ENCODE measurements at regions not wholly inside any gene's neighbourhood (a gene's known extent, or its start where the extent isn't known, plus 50 kb on each side); places are given as distances from the start of the nearest gene placed in this dataset.
A peak's percentile ranks its signal among the peaks of the same experiment; 100 is the strongest.

GRCh38 chr1:79196211-79196610 is 189.7 kb upstream of the ADGRL4 start:
- H3K27me3 ChIP-seq (ENCODE audit: control insufficient read depth, insufficient read depth, low read length) = no peaks in the 10 kb centered on the region
- BruUV-seq (replicated peaks) = no TSS peak
- no peak overlapping the region for H3K27ac ChIP-seq (ENCODE audit: low read length)
- ATAC-seq (no peak), DNase-seq (ENCODE audit: low read depth, low spot score) (no peak)
- no peaks in the 10 kb centered on the region for H3K36me3 ChIP-seq (ENCODE audit: control insufficient read depth, insufficient read depth, low read length)
- CTCF ChIA-PET = no interaction called here
- POLR2A ChIA-PET = no interaction called here
- H3K4me1 ChIP-seq (ENCODE audit: control insufficient read depth, insufficient read depth, low read length) = no peaks in the 10 kb centered on the region
- no peaks in the 10 kb centered on the region for H3K9me3 ChIP-seq (ENCODE audit: control insufficient read depth, insufficient read depth, low read depth, low read length)
- intact Hi-C loops (cut with micrococcal nuclease; ENCODE audit: unreplicated experiment) = no loop called here
- in situ Hi-C loops (cut with HindIII; ENCODE audit: low pct_unique_long_range_greater_than_20kb, low sequenced_read_pairs) = no loop called here
- no peak overlapping the region for H3K4me3 ChIP-seq (ENCODE audit: low read depth in 2 of 2, low read length in 2 of 2)
- TF ChIP-seq SIN3A (IDR thresholded peaks at IDR 0.05; ENCODE audit: borderline replicate concordance, insufficient read depth, low read depth, low read length) (no peak), REST (IDR thresholded peaks at IDR 0.05; ENCODE audit: insufficient read depth in 1 of 2, low read depth in 2 of 2, low read length in 1 of 2) (no peak), CTCF (IDR thresholded peaks at IDR 0.05) (no peak), POLR2AphosphoS5 (IDR thresholded peaks at IDR 0.05; ENCODE audit: low read depth, low read length) (no peak), TCF7L2 (IDR thresholded peaks at IDR 0.05; ENCODE audit: low read depth, low read length) (no peak)

- no TSS peak for BruUV-seq (replicated peaks)
- POLR2A ChIA-PET = no interaction called here
- no peak overlapping the region for H3K4me3 ChIP-seq (ENCODE audit: low read depth in 2 of 2, low read length in 2 of 2)
- DNase-seq (ENCODE audit: low read depth, low spot score) (peak; percentile 73), ATAC-seq (peak; percentile 77; the same call in 1 of the 2 replicates)
- CTCF ChIA-PET = no interaction called here
- no peaks in the 10 kb centered on the region for H3K36me3 ChIP-seq (ENCODE audit: control insufficient read depth, insufficient read depth, low read length)
- intact Hi-C loops (cut with micrococcal nuclease; ENCODE audit: unreplicated experiment) = no loop called here
- H3K4me1 ChIP-seq (ENCODE audit: control insufficient read depth, insufficient read depth, low read length) = 0 out of 2 replicates have a peak, but pooled peaks cover under 1% of the 10 kb centered on the region
- in situ Hi-C loops (cut with HindIII; ENCODE audit: low pct_unique_long_range_greater_than_20kb, low sequenced_read_pairs) = no loop called here
- H3K9me3 ChIP-seq (ENCODE audit: control insufficient read depth, insufficient read depth, low read depth, low read length) = no peaks in the 10 kb centered on the region
- H3K27me3 ChIP-seq (ENCODE audit: control insufficient read depth, insufficient read depth, low read length) = no peaks in the 10 kb centered on the region
- H3K27ac ChIP-seq (ENCODE audit: low read length) = no peak overlapping the region
- TF ChIP-seq POLR2AphosphoS5 (IDR thresholded peaks at IDR 0.05; ENCODE audit: low read depth, low read length) = no peak
- TF ChIP-seq TCF7L2 (IDR thresholded peaks at IDR 0.05; ENCODE audit: low read depth, low read length) = 0 out of 2 replicates have a peak, but pooled peaks have one; percentile 22
Observed at GRCh38 chr1:79193211-79194079, 186.9 kb upstream of the ADGRL4 start.

- ChIA-PET CTCF (no interaction called here), POLR2A (no interaction called here)
- Histone ChIP-seq H3K27me3 (ENCODE audit: control insufficient read depth, insufficient read depth, low read length) (no peaks in the 10 kb centered on the region), H3K9me3 (ENCODE audit: control insufficient read depth, insufficient read depth, low read depth, low read length) (no peaks in the 10 kb centered on the region), H3K27ac (ENCODE audit: low read length) (no peak overlapping the region), H3K4me1 (ENCODE audit: control insufficient read depth, insufficient read depth, low read length) (0 out of 2 replicates have a peak, but pooled peaks cover 2% of the 10 kb centered on the region), H3K36me3 (ENCODE audit: control insufficient read depth, insufficient read depth, low read length) (no peaks in the 10 kb centered on the region), H3K4me3 (ENCODE audit: low read depth in 2 of 2, low read length in 2 of 2) (no peak overlapping the region)
- ATAC-seq (no peak), DNase-seq (ENCODE audit: low read depth, low spot score) (no peak)
- intact Hi-C loops (cut with micrococcal nuclease; ENCODE audit: unreplicated experiment) (no loop called here), in situ Hi-C loops (cut with HindIII; ENCODE audit: low pct_unique_long_range_greater_than_20kb, low sequenced_read_pairs) (no loop called here)
- no peak for TF ChIP-seq POLR2AphosphoS5 (IDR thresholded peaks at IDR 0.05; ENCODE audit: low read depth, low read length)
- no peak for TF ChIP-seq SIN3A (IDR thresholded peaks at IDR 0.05; ENCODE audit: borderline replicate concordance, insufficient read depth, low read depth, low read length)
- TF ChIP-seq CTCF (IDR thresholded peaks at IDR 0.05) = no peak
- no TSS peak for BruUV-seq (replicated peaks)
Observed at GRCh38 chr1:79190074-79190473, 183.5 kb upstream of the ADGRL4 start.

All from Panc1 (cell line).